Progenitor cell of endocrine pancreas (in vitro differentiated cells): ENCODE measurements at regions not wholly inside any gene's neighbourhood (a gene's known extent, or its start where the extent isn't known, plus 50 kb on each side); places are given as distances from the start of the nearest gene placed in this dataset.

ENCODE experiments used
- DNase-seq: peaks from one replicate; pipeline ENCODE4 v3.0.0; 2021; ENCODE audit warnings: low spot score; ENCODE audit not compliant: unreplicated experiment
- H3K27ac Mint-ChIP-seq: 2 replicates; pipeline ENCODE4 v1.8.0; 2021; ENCODE audit warnings: mild to moderate bottlenecking, moderate library complexity, mixed read lengths
- H3K27me3 Mint-ChIP-seq: 2 replicates; pipeline ENCODE4 v1.8.0; 2021; ENCODE audit warnings: mixed read lengths
- H3K36me3 Mint-ChIP-seq: 2 replicates; pipeline ENCODE4 v1.8.0; 2022; ENCODE audit warnings: mixed read lengths; ENCODE audit not compliant: insufficient read depth
- H3K4me1 Mint-ChIP-seq: 2 replicates; pipeline ENCODE4 v1.8.0; 2021; ENCODE audit warnings: low read depth, mixed read lengths
- H3K4me3 Mint-ChIP-seq: 2 replicates; pipeline ENCODE4 v1.8.0; 2021; ENCODE audit warnings: low read depth, mild to moderate bottlenecking, moderate library complexity, mixed read lengths
- H3K9me3 Mint-ChIP-seq: 2 replicates; pipeline ENCODE4 v1.8.0; 2021; ENCODE audit warnings: low read depth, mixed read lengths
- CTCF ChIP-seq: fragments of 200-600 bp; sonication (generic); IDR thresholded peaks from one replicate; pipeline ENCODE4 v1.5.0; 2021; ENCODE audit warnings: antibody characterized with exemption, mild to moderate bottlenecking; ENCODE audit not compliant: unreplicated experiment

DNA sequence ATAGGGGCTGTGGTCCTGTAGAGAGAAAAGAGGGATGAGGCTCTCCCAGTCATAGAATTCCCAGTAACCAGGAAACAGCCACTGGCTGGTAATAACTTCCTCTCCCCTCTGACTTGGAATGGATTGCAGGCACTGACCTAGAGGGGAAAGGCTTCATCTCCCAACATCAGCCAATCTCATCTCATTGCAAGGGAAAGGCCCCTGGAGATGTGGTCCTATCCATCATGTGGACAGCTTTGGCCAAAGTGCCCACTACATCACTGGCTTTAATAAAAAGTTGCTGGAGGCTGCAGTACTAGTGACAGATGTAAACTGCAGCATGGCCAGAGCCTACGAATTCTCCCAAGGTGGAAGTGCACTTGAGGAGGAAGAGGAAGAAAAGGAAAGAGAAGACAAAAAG, 820.5 kb upstream of the CELF4 start:
- no peak overlapping the region for H3K4me3 Mint-ChIP-seq
- H3K36me3 Mint-ChIP-seq, result no peaks in the 10 kb centered on the region
- H3K27me3 Mint-ChIP-seq, result no peaks in the 10 kb centered on the region
- H3K9me3 Mint-ChIP-seq, result no peaks in the 10 kb centered on the region
- TF ChIP-seq CTCF, result no peak
- no peaks in the 10 kb centered on the region for H3K4me1 Mint-ChIP-seq
- no peak overlapping the region for H3K27ac Mint-ChIP-seq
- DNase-seq, result no peak

GRCh38 chr18:38369772-38370690, 804.4 kb upstream of the CELF4 start:
- H3K27ac Mint-ChIP-seq, result no peak overlapping the region
- DNase-seq, result no peak
- H3K9me3 Mint-ChIP-seq, result no peaks in the 10 kb centered on the region
- no peak overlapping the region for H3K4me3 Mint-ChIP-seq
- peaks cover 3% of the 10 kb centered on the region for H3K27me3 Mint-ChIP-seq
- H3K36me3 Mint-ChIP-seq, result no peaks in the 10 kb centered on the region
- TF ChIP-seq CTCF, result no peak
- H3K4me1 Mint-ChIP-seq, result peaks cover 13% of the 10 kb centered on the region

GRCh38 chr18:38368886-38369285, 803.3 kb upstream of the CELF4 start:
- Mint-ChIP-seq H3K36me3 (no peaks in the 10 kb centered on the region), H3K4me1 (peaks cover 13% of the 10 kb centered on the region), H3K27me3 (peaks cover 3% of the 10 kb centered on the region), H3K27ac (no peak overlapping the region), H3K4me3 (no peak overlapping the region), H3K9me3 (no peaks in the 10 kb centered on the region)
- no peak for TF ChIP-seq CTCF
- no peak for DNase-seq

DNA sequence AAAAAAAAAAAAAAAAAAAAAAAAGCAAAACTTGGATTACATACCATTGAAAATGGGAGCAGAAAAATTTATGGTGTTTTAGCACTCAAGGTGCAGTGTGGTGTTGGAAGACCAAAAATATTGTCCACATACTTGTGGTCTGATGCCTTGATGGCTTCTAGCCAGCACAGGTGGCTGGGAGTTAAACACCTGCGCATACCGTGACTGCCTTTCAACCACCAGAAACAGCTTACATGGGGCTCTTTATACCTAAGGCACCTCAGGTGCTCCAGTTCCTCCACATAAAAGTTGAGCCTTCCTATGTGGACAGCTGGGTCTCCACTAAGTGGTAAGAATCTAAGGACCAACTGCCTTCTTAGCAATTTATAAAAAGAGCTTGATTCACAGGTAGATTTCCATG, 802.6 kb upstream of the CELF4 start:
- H3K27ac Mint-ChIP-seq, result no peak overlapping the region

GRCh38 chr18:38367473-38367872, 801.9 kb upstream of the CELF4 start:
- peak; percentile 42 for TF ChIP-seq CTCF
- Mint-ChIP-seq H3K36me3 (no peaks in the 10 kb centered on the region), H3K27me3 (peaks cover 3% of the 10 kb centered on the region), H3K9me3 (no peaks in the 10 kb centered on the region), H3K27ac (no peak overlapping the region), H3K4me1 (peaks cover 13% of the 10 kb centered on the region), H3K4me3 (no peak overlapping the region)
- no peak for DNase-seq

More for the DNA sequence above, 802.6 kb upstream of the CELF4 start:
- Mint-ChIP-seq H3K9me3 (no peaks in the 10 kb centered on the region), H3K36me3 (no peaks in the 10 kb centered on the region), H3K27me3 (peaks cover 3% of the 10 kb centered on the region), H3K4me1 (peaks cover 13% of the 10 kb centered on the region), H3K4me3 (no peak overlapping the region)
- no peak for DNase-seq
- TF ChIP-seq CTCF, result no peak
